SK-N-SH treated with all-trans-retinoic acid at 6 μM for 48 hours (cell line): ENCODE measurements at regions not wholly inside any gene's neighbourhood (a gene's known extent, or its start where the extent isn't known, plus 50 kb on each side); places are given as distances from the start of the nearest gene placed in this dataset.

ENCODE experiments used
- ATAC-seq: fragments of 200-7000 bp; cut with Tn5 transposase; 3 replicates; pipeline ENCODE4 v1.9.1; 2020; ENCODE audit warnings: mild to moderate bottlenecking, moderate library complexity
- ARNTL ChIP-seq: fragments of 450-650 bp; formaldehyde crosslinking; IDR thresholded peaks from 2 replicates; pipeline ENCODE4 v1.5.0; 2020; ENCODE audit warnings: low read depth, mild to moderate bottlenecking, moderate library complexity, borderline replicate concordance
- BACH2 ChIP-seq: fragments of 250-450 bp; sonication (Bioruptor Pico); IDR thresholded peaks from 2 replicates; pipeline ENCODE4 v1.9.0; 2021; ENCODE audit warnings: mild to moderate bottlenecking, borderline replicate concordance
- CREB5 ChIP-seq: fragments of 250-450 bp; sonication (Bioruptor Pico); IDR thresholded peaks from 2 replicates; pipeline ENCODE4 v1.5.1; 2020; ENCODE audit warnings: low read depth, mild to moderate bottlenecking, moderate library complexity
- CSDC2 ChIP-seq: fragments of 250-450 bp; sonication (Bioruptor Pico); IDR thresholded peaks from 2 replicates; pipeline ENCODE4 v1.5.0; 2020; ENCODE audit warnings: mild to moderate bottlenecking, moderate library complexity
- CSRNP3 ChIP-seq: fragments of 250-450 bp; sonication (Bioruptor Pico); IDR thresholded peaks from 2 replicates; pipeline ENCODE4 v1.5.1; 2021; ENCODE audit warnings: mild to moderate bottlenecking, moderate library complexity
- ESRRG ChIP-seq: fragments of 250-450 bp; sonication (Bioruptor Pico); IDR thresholded peaks from 2 replicates; pipeline ENCODE4 v1.6.1; 2021; ENCODE audit warnings: mild to moderate bottlenecking
- ISL1 ChIP-seq: fragments of 250-450 bp; sonication (Bioruptor Pico); IDR thresholded peaks from 2 replicates; pipeline ENCODE4 v2.1.2; 2022; ENCODE audit warnings: mild to moderate bottlenecking, moderate library complexity
- PATZ1 ChIP-seq: fragments of 250-450 bp; sonication (Bioruptor Pico); IDR thresholded peaks from 2 replicates; pipeline ENCODE4 v1.8.0; 2020; ENCODE audit warnings: mild to moderate bottlenecking, moderate library complexity, borderline replicate concordance
- POU6F1 ChIP-seq: fragments of 250-450 bp; sonication (Bioruptor Pico); IDR thresholded peaks from 2 replicates; pipeline ENCODE4 v1.8.0; 2021; ENCODE audit warnings: low read depth, mild to moderate bottlenecking, moderate library complexity, borderline replicate concordance
- PPARA ChIP-seq: fragments of 250-450 bp; sonication (Bioruptor Pico); IDR thresholded peaks from 2 replicates; pipeline ENCODE4 v1.5.0; 2020; ENCODE audit warnings: mild to moderate bottlenecking, borderline replicate concordance
- RARB ChIP-seq: fragments of 250-450 bp; sonication (Bioruptor Pico); IDR thresholded peaks from 2 replicates; pipeline ENCODE4 v1.8.0; 2021; ENCODE audit warnings: mild to moderate bottlenecking, moderate library complexity
- SNAI2 ChIP-seq: fragments of 250-450 bp; sonication (Bioruptor Pico); IDR thresholded peaks from 2 replicates; pipeline ENCODE4 v1.5.0; 2020; ENCODE audit warnings: mild to moderate bottlenecking, moderate library complexity
- TCF4 ChIP-seq: fragments of 250-450 bp; sonication (Bioruptor Pico); IDR thresholded peaks from 2 replicates; pipeline ENCODE4 v1.8.0; 2021; ENCODE audit warnings: mild to moderate bottlenecking, moderate library complexity, borderline replicate concordance
- TOX ChIP-seq: fragments of 250-450 bp; sonication (Bioruptor Pico); IDR thresholded peaks from 2 replicates; pipeline ENCODE4 v1.8.0; 2021; ENCODE audit warnings: mild to moderate bottlenecking, moderate library complexity, borderline replicate concordance
- TSHZ2 ChIP-seq: fragments of 250-450 bp; sonication (Bioruptor Pico); IDR thresholded peaks from 2 replicates; pipeline ENCODE4 v1.5.0; 2020; ENCODE audit warnings: mild to moderate bottlenecking, moderate library complexity
- ZC3H10 ChIP-seq: fragments of 250-450 bp; sonication (Bioruptor Pico); IDR thresholded peaks from 2 replicates; pipeline ENCODE4 v1.5.1; 2021; ENCODE audit warnings: mild to moderate bottlenecking, moderate library complexity
- ZFP3 ChIP-seq: fragments of 250-450 bp; sonication (Bioruptor Pico); IDR thresholded peaks from 2 replicates; pipeline ENCODE4 v1.5.0; 2020; ENCODE audit warnings: mild to moderate bottlenecking, moderate library complexity
- ZFP30 ChIP-seq: fragments of 450-650 bp; formaldehyde crosslinking; IDR thresholded peaks from 2 replicates; pipeline ENCODE4 v1.5.0; 2022; ENCODE audit warnings: mild to moderate bottlenecking, moderate library complexity
- ZNF565 ChIP-seq: fragments of 450-650 bp; formaldehyde crosslinking; conservative IDR thresholded peaks from 2 replicates; pipeline ENCODE4 v1.5.0; 2020; ENCODE audit warnings: low read depth, mild to moderate bottlenecking, moderate library complexity
- ZNF70 ChIP-seq: fragments of 450-650 bp; formaldehyde crosslinking; IDR thresholded peaks from 2 replicates; pipeline ENCODE4 v1.5.0; 2020; ENCODE audit warnings: mild to moderate bottlenecking, moderate library complexity
- ZNF8 ChIP-seq: fragments of 450-650 bp; formaldehyde crosslinking; IDR thresholded peaks from 2 replicates; pipeline ENCODE4 v1.5.0; 2020; ENCODE audit warnings: mild to moderate bottlenecking, moderate library complexity

- ATAC-seq = no peak
- TF ChIP-seq ZNF70 (CRISPR knock-in tag) (no peak), ZNF565 (CRISPR knock-in tag) (no peak), CREB5 (CRISPR knock-in tag) (no peak), ISL1 (CRISPR knock-in tag) (no peak), POU6F1 (CRISPR knock-in tag) (no peak), TCF4 (no peak)
Measured at GRCh38 chr3:55161231-55161630, 233.4 kb upstream of the LRTM1 start.

GRCh38 chr3:55160241-55160983 is 232.6 kb upstream of the LRTM1 start:
- TF ChIP-seq TOX = peak; percentile 89
- peak; percentile 74; the same call in 1 of the 2 replicates for TF ChIP-seq ZC3H10 (CRISPR knock-in tag)
- no peak for TF ChIP-seq SNAI2
- no peak for TF ChIP-seq CSDC2 (CRISPR knock-in tag)
- TF ChIP-seq PATZ1 (CRISPR knock-in tag) = peak; percentile 58; the same call in 1 of the 2 replicates
- TF ChIP-seq RARB (CRISPR knock-in tag) = no peak
- peak; percentile 53 for TF ChIP-seq ISL1 (CRISPR knock-in tag)
- ATAC-seq = peak; percentile 92

GRCh38 chr3:55159711-55160110 is 231.9 kb upstream of the LRTM1 start:
- ATAC-seq = no peak
- TF ChIP-seq CSRNP3 (CRISPR knock-in tag) (no peak), RARB (CRISPR knock-in tag) (no peak), ESRRG (CRISPR knock-in tag) (no peak), PPARA (CRISPR knock-in tag) (no peak), ZNF565 (CRISPR knock-in tag) (no peak), SNAI2 (no peak), ZFP30 (CRISPR knock-in tag) (no peak), ZNF8 (no peak), ZNF70 (CRISPR knock-in tag) (no peak), TCF4 (no peak), ZFP3 (CRISPR knock-in tag) (no peak), TSHZ2 (no peak), ISL1 (CRISPR knock-in tag) (no peak), BACH2 (no peak), ARNTL (CRISPR knock-in tag) (no peak), PATZ1 (CRISPR knock-in tag) (no peak), CREB5 (CRISPR knock-in tag) (no peak), TOX (no peak), ZC3H10 (CRISPR knock-in tag) (no peak)
